DMS 273 (cell line): ENCODE measurements at regions not wholly inside any gene's neighbourhood (a gene's known extent, or its start where the extent isn't known, plus 50 kb on each side); places are given as distances from the start of the nearest gene placed in this dataset.

Source experiments
- DNase-seq: peaks from one replicate; lab custom pipeline; 2025; ENCODE audit not compliant: unreplicated experiment; lab: John Stamatoyannopoulos, UW

GRCh38 chr10:59553162-59553900 is 156.3 kb downstream of the SLC16A9 start:
- no peak for DNase-seq

GRCh38 chr10:59550061-59550460 is 159.6 kb downstream of the SLC16A9 start:
- DNase-seq, result no peak

- DNase-seq, result no peak
These were observed 171.0 kb downstream of the SLC16A9 start for GRCh38 chr10:59538623-59539022.

- no peak for DNase-seq
These were observed 172.1 kb downstream of the SLC16A9 start for GRCh38 chr10:59537501-59537900.

GRCh38 chr10:59536167-59537014 is 173.3 kb downstream of the SLC16A9 start:
- no peak for DNase-seq

GRCh38 chr10:59524348-59524747 is 162.0 kb upstream of the FAM13C start:
- no peak for DNase-seq

GRCh38 chr10:59523851-59524250 is 161.5 kb upstream of the FAM13C start:
- DNase-seq, result no peak

- DNase-seq, result no peak
These were observed 155.6 kb upstream of the FAM13C start for GRCh38 chr10:59517996-59518395.

GRCh38 chr10:59517341-59517899 is 155.1 kb upstream of the FAM13C start:
- no peak for DNase-seq

GRCh38 chr10:59513558-59513957 is 151.2 kb upstream of the FAM13C start:
- no peak for DNase-seq

GRCh38 chr10:59512951-59513350 is 150.6 kb upstream of the FAM13C start:
- no peak for DNase-seq

GRCh38 chr10:59508956-59509355 is 146.6 kb upstream of the FAM13C start:
- no peak for DNase-seq

GRCh38 chr10:59508296-59508695 is 145.9 kb upstream of the FAM13C start:
- no peak for DNase-seq

GRCh38 chr10:59505926-59506325 is 143.6 kb upstream of the FAM13C start:
- no peak for DNase-seq

GRCh38 chr10:59499460-59499859 is 137.1 kb upstream of the FAM13C start:
- DNase-seq, result no peak

- DNase-seq, result no peak
These were observed 130.7 kb upstream of the FAM13C start for GRCh38 chr10:59493017-59493416.

- no peak for DNase-seq
These were observed 117.1 kb upstream of the FAM13C start for GRCh38 chr10:59479426-59479825.

- DNase-seq, result no peak
These were observed 108.2 kb upstream of the FAM13C start for GRCh38 chr10:59470570-59470969.

GRCh38 chr10:59465088-59465487 is 102.7 kb upstream of the FAM13C start:
- DNase-seq, result peak; percentile 59

- DNase-seq, result no peak
These were observed 102.1 kb upstream of the FAM13C start for GRCh38 chr10:59464483-59464882.

GRCh38 chr10:59463909-59464308 is 101.6 kb upstream of the FAM13C start:
- no peak for DNase-seq

- DNase-seq, result no peak
These were observed 98.3 kb upstream of the FAM13C start for GRCh38 chr10:59460601-59461000.
